GM12891 (cell line): ENCODE measurements at regions not wholly inside any gene's neighbourhood (a gene's known extent, or its start where the extent isn't known, plus 50 kb on each side); places are given as distances from the start of the nearest gene placed in this dataset.

Source experiments
- DNase-seq: peaks from one replicate; pipeline ENCODE4 v3.0.0; 2011; ENCODE audit warnings: low spot score; ENCODE audit not compliant: insufficient read length
- FAIRE-seq: peaks from 2 replicates; lab custom pipeline; 2011; peaks lifted over from hg19 to GRCh38; lab: Jason Lieb, UNC
- PAX5 ChIP-seq: IDR thresholded peaks from 2 replicates; pipeline ENCODE4 v1.6.1; 2011; ENCODE audit warnings: low read length, moderate library complexity, mild to moderate bottlenecking; ENCODE audit not compliant: insufficient read depth, severe bottlenecking
- POLR2A ChIP-seq: IDR thresholded peaks from 2 replicates; pipeline ENCODE4 v1.6.1; 2011; ENCODE audit warnings: low read depth, low read length, control low read depth
- POLR2AphosphoS5 ChIP-seq: IDR thresholded peaks from 2 replicates; pipeline ENCODE4 v1.6.1; 2011; ENCODE audit warnings: low read depth, low read length, control low read depth
- POU2F2 ChIP-seq: IDR thresholded peaks from 2 replicates; pipeline ENCODE4 v1.6.1; 2011; ENCODE audit warnings: low read depth, mild to moderate bottlenecking, control low read depth, low read length, moderate library complexity
- SPI1 ChIP-seq: IDR thresholded peaks from 2 replicates; pipeline ENCODE4 v1.6.1; 2011; ENCODE audit warnings: low read depth, low read length, control low read depth
- TAF1 ChIP-seq: IDR thresholded peaks from 2 replicates; pipeline ENCODE4 v1.6.1; 2011; ENCODE audit warnings: low read depth, low read length, control low read depth

- no peak for TF ChIP-seq POLR2A
- DNase-seq (no peak), FAIRE-seq (no peak)
These were observed 180.7 kb upstream of the SFRP2 start for GRCh38 chr4:153969542-153969941.

- FAIRE-seq (no peak), DNase-seq (no peak)
- no peak for TF ChIP-seq POLR2A
- TF ChIP-seq POLR2AphosphoS5: no peak
These were observed 177.8 kb upstream of the SFRP2 start for GRCh38 chr4:153966641-153967040.

- FAIRE-seq (no peak), DNase-seq (no peak)
- TF ChIP-seq PAX5 (no peak), POU2F2 (no peak), POLR2AphosphoS5 (no peak), POLR2A (no peak), TAF1 (no peak), SPI1 (no peak)
These were observed 174.3 kb upstream of the SFRP2 start for GRCh38 chr4:153963216-153963615.

GRCh38 chr4:153962311-153963039 is 173.6 kb upstream of the SFRP2 start:
- FAIRE-seq (no peak), DNase-seq (no peak)
- no peak for TF ChIP-seq POU2F2
- TF ChIP-seq POLR2AphosphoS5: no peak
- TF ChIP-seq TAF1: no peak
- TF ChIP-seq PAX5: no peak
- no peak for TF ChIP-seq SPI1
- no peak for TF ChIP-seq POLR2A

- TF ChIP-seq PAX5 (no peak), POLR2AphosphoS5 (no peak), POLR2A (no peak), SPI1 (no peak), TAF1 (no peak), POU2F2 (no peak)
- DNase-seq (no peak), FAIRE-seq (no peak)
These were observed 166.4 kb upstream of the SFRP2 start for GRCh38 chr4:153955327-153955726.

GRCh38 chr4:153954654-153955053 is 165.8 kb upstream of the SFRP2 start:
- DNase-seq (no peak), FAIRE-seq (no peak)
- TF ChIP-seq POLR2AphosphoS5 (no peak), POLR2A (no peak), TAF1 (no peak)

- TF ChIP-seq SPI1 (peak; percentile 56; the same call in 1 of the 2 replicates), POLR2AphosphoS5 (no peak)
- DNase-seq: no peak
- FAIRE-seq: no peak
These were observed 161.5 kb upstream of the SFRP2 start for GRCh38 chr4:153950100-153950979.

- TF ChIP-seq TAF1 (no peak), POLR2A (no peak), POLR2AphosphoS5 (no peak), PAX5 (no peak), POU2F2 (no peak), SPI1 (no peak)
- FAIRE-seq (no peak), DNase-seq (no peak)
These were observed 159.2 kb upstream of the SFRP2 start for GRCh38 chr4:153948041-153948440.

- no peak for TF ChIP-seq POU2F2
- no peak for TF ChIP-seq PAX5
- no peak for TF ChIP-seq TAF1
- TF ChIP-seq POLR2AphosphoS5: no peak
- TF ChIP-seq SPI1: no peak
- no peak for TF ChIP-seq POLR2A
- DNase-seq: no peak
- no peak for FAIRE-seq
These were observed 158.2 kb upstream of the SFRP2 start for GRCh38 chr4:153947124-153947523.

- TF ChIP-seq POLR2AphosphoS5 (no peak), PAX5 (no peak), POLR2A (no peak), TAF1 (no peak), POU2F2 (no peak), SPI1 (no peak)
- no peak for FAIRE-seq
- DNase-seq: no peak
These were observed 156.8 kb upstream of the SFRP2 start for GRCh38 chr4:153945704-153946103.
